Activated CD8-positive, alpha-beta memory T cell treated with anti-CD3 and anti-CD28 coated beads, Interleukin-2, amount 10 ng/mL, durations not matched to agents 7 days and 5 days (primary cell): ENCODE measurements at regions not wholly inside any gene's neighbourhood (a gene's known extent, or its start where the extent isn't known, plus 50 kb on each side); places are given as distances from the start of the nearest gene placed in this dataset.

ENCODE experiments used
- ATAC-seq: fragments of 150-1000 bp; cut with Tn5 transposase; one replicate; pipeline ENCODE4 v1.10.0; 2021; ENCODE audit warnings: moderate library complexity
- CTCF ChIA-PET: fragments of 350-600 bp; sonication (Branson Sonifier 250); formaldehyde crosslinking; loops from one replicate; lab custom pipeline; 2021; ENCODE audit warnings: antibody characterized with exemption; lab: Charles Lee
- DNase-seq: peaks from one replicate; pipeline ENCODE4 v3.0.0-alpha.2; 2020
- H3K27ac Mint-ChIP-seq: one replicate; pipeline ENCODE4 v1.8.0; 2021; ENCODE audit warnings: mild to moderate bottlenecking, mixed read lengths
- H3K27me3 Mint-ChIP-seq: one replicate; pipeline ENCODE4 v1.8.0; 2021; ENCODE audit warnings: mixed read lengths
- H3K36me3 Mint-ChIP-seq: one replicate; pipeline ENCODE4 v1.8.0; 2021; ENCODE audit warnings: mild to moderate bottlenecking, mixed read lengths
- H3K4me1 Mint-ChIP-seq: one replicate; pipeline ENCODE4 v1.8.0; 2021; ENCODE audit warnings: mixed read lengths
- H3K4me3 Mint-ChIP-seq: one replicate; pipeline ENCODE4 v1.8.0; 2021; ENCODE audit warnings: mild to moderate bottlenecking, moderate library complexity, mixed read lengths
- H3K9me3 Mint-ChIP-seq: one replicate; pipeline ENCODE4 v1.8.0; 2022; ENCODE audit warnings: low read depth, mixed read lengths

DNA sequence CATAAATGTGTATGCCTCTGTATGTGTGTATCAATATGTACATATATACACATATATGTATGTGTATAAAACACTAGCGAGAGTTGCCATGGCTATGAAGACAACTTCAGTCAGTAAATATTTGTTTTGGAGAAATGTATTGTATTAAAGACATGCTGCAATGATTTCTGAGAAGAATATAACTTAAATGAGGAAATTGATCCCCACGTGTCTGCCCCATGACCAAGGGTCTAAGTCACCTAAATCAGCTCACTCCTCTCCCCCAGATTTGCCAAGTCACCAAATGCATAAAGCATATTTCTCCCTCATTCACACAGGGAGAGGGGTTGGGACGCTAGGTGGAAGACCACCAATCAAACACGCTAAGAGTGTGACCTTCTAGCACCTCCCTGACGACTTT is 58.3 kb upstream of the LYST start:
- no peak overlapping the region for H3K27ac Mint-ChIP-seq
- peaks cover 25% of the 10 kb centered on the region for H3K4me1 Mint-ChIP-seq
- no peaks in the 10 kb centered on the region for H3K36me3 Mint-ChIP-seq
- no peaks in the 10 kb centered on the region for H3K27me3 Mint-ChIP-seq
- H3K4me3 Mint-ChIP-seq = no peak overlapping the region
- no peaks in the 10 kb centered on the region for H3K9me3 Mint-ChIP-seq
- no peak for DNase-seq
- ATAC-seq = no peak
- CTCF ChIA-PET = no interaction called here

DNA sequence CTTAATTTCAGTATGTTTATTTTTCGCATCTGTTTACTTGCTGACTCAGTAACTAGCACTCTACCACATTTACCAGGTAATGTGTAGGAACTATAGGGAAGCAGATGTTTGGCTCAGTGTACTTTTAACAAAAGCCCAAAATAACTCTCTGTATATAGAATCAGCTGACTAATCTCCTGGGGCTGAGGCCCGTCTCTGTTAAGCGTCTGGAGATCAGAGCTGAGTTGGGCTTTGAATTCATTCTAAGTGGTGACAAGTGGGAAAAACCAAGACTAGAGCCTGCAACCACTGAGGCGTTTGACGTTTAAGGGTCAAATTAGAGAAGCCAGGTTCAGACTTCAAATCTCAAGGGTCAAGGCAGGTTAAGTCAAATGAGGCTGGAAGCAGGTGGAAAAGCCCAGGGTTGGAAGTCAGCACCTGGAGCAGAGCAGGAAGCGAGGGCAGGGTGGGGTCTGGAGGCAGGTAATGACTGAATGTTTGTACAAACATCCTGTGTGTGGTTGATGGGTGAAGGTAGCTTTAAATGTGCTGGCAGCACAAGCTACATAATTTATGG is 56.8 kb upstream of the LYST start:
- peaks cover 26% of the 10 kb centered on the region for H3K4me1 Mint-ChIP-seq
- H3K27me3 Mint-ChIP-seq = no peaks in the 10 kb centered on the region
- no peak overlapping the region for H3K4me3 Mint-ChIP-seq

DNA sequence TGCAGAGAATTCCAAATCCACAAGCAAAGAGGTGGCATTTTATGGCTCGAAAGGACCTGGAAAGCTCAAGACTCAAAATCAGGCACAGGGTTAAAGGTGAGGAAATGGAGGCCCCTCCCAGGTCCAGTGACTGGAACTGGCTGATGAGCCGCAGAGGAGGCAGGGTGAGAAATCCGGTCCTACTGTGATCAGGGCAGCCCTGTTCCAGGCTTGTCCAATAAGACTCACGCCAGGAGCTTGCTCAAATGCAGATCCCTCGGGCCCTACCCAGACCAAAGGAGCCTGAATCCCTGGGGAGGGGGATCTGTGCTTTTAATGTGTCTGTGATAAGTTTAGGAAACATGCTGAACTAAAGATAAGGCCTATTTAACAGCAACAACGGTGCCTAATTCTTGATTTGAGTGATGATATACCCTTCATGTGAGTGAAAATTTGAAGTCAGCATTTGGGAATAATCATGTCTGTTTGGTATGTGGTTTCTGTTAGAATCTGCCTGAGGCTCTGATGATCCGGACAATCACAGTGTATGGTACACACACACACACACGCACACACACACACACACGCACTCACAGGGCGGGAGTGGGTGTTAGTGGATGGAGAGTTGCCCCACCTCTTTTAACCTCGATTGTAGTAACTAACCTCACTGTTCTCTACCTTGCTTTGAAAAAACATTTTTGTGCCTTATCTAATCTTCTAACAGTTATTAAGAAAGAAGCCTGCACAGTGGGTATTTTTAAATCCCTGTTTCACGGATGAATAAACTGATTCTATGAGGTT is 54.1 kb upstream of the LYST start:
- Mint-ChIP-seq H3K9me3 (no peaks in the 10 kb centered on the region), H3K36me3 (no peaks in the 10 kb centered on the region), H3K4me1 (peaks cover 40% of the 10 kb centered on the region), H3K27ac (no peak overlapping the region), H3K27me3 (no peaks in the 10 kb centered on the region), H3K4me3 (no peak overlapping the region)
- no peak for DNase-seq
- CTCF ChIA-PET = no interaction called here
- no peak for ATAC-seq

More for the DNA sequence above, 56.8 kb upstream of the LYST start:
- no peaks in the 10 kb centered on the region for H3K9me3 Mint-ChIP-seq
- ATAC-seq (peak; percentile 71), DNase-seq (peak; percentile 68)
- H3K36me3 Mint-ChIP-seq = no peaks in the 10 kb centered on the region
- H3K27ac Mint-ChIP-seq = peak overlapping the region; percentile 71
- CTCF ChIA-PET = interaction anchor here (0.7 to 1.3 kb wide), 6 partner anchors 10 to 139 kb away, joined by 3 to 9 read pairs (median 3); partner anchors contain the start of gene LYST

DNA sequence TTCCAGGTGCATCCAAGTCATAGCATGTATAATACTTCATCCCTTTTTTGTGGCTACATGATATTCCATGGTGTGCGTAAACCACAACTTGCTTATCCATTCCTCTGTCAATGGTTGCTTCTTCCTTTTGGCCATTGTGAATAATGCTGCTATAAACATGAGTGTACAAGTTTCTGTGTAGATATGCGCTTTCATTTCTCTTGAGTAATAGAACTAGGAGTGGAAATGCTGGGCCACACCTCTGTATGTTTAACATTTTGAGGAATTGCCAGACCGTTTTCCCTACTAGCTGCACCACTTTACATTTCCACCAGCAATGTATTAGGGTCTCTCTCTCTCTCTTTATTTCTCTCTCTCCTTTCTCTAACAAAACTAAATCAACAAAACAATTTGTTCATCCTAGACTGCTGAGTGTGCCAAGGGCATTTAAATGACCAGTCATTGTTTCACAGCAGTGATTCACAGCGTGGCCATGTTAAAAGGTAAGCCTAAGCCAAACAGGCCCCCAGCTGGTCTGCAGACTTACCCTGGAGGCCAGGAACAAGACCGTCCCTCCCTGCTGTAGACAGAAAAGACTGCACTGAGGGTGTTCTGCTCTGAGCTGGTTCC is 53.2 kb upstream of the LYST start:
- ATAC-seq (no peak), DNase-seq (no peak)
- Mint-ChIP-seq H3K4me3 (no peak overlapping the region), H3K36me3 (no peaks in the 10 kb centered on the region), H3K27ac (no peak overlapping the region), H3K4me1 (peaks cover 40% of the 10 kb centered on the region), H3K9me3 (no peaks in the 10 kb centered on the region), H3K27me3 (no peaks in the 10 kb centered on the region)
- CTCF ChIA-PET = no interaction called here

- DNase-seq (no peak), ATAC-seq (no peak)
- Mint-ChIP-seq H3K4me1 (peaks cover 36% of the 10 kb centered on the region), H3K36me3 (no peaks in the 10 kb centered on the region), H3K4me3 (no peak overlapping the region), H3K9me3 (no peaks in the 10 kb centered on the region), H3K27me3 (no peaks in the 10 kb centered on the region), H3K27ac (no peak overlapping the region)
- CTCF ChIA-PET = interaction anchor here (1.0 to 1.3 kb wide), 2 partner anchors 27 to 32 kb away, joined by 3 read pairs; no protein-coding TSS in a partner anchor
These were observed 52.6 kb upstream of the LYST start for GRCh38 chr1:235919127-235919832.

GRCh38 chr1:235918465-235918864 is 51.8 kb upstream of the LYST start:
- Mint-ChIP-seq H3K4me3 (no peak overlapping the region), H3K9me3 (no peaks in the 10 kb centered on the region), H3K36me3 (no peaks in the 10 kb centered on the region), H3K27ac (no peak overlapping the region), H3K27me3 (no peaks in the 10 kb centered on the region), H3K4me1 (peaks cover 28% of the 10 kb centered on the region)
- DNase-seq (no peak), ATAC-seq (no peak)
- CTCF ChIA-PET = interaction anchor here (0.8 to 1.3 kb wide), 3 partner anchors 26 to 53 kb away, joined by 3 read pairs; no protein-coding TSS in a partner anchor

- H3K27ac Mint-ChIP-seq = no peak overlapping the region
- H3K9me3 Mint-ChIP-seq = no peaks in the 10 kb centered on the region
- H3K27me3 Mint-ChIP-seq = no peaks in the 10 kb centered on the region
- no peak overlapping the region for H3K4me3 Mint-ChIP-seq
- DNase-seq (no peak), ATAC-seq (no peak)
- CTCF ChIA-PET = interaction anchor here (0.6 to 1.3 kb wide), 4 partner anchors 31 to 92 kb away, joined by 3 read pairs; no protein-coding TSS in a partner anchor
- no peaks in the 10 kb centered on the region for H3K36me3 Mint-ChIP-seq
- peaks cover 24% of the 10 kb centered on the region for H3K4me1 Mint-ChIP-seq
These were observed 51.3 kb upstream of the LYST start for GRCh38 chr1:235918032-235918431.

DNA sequence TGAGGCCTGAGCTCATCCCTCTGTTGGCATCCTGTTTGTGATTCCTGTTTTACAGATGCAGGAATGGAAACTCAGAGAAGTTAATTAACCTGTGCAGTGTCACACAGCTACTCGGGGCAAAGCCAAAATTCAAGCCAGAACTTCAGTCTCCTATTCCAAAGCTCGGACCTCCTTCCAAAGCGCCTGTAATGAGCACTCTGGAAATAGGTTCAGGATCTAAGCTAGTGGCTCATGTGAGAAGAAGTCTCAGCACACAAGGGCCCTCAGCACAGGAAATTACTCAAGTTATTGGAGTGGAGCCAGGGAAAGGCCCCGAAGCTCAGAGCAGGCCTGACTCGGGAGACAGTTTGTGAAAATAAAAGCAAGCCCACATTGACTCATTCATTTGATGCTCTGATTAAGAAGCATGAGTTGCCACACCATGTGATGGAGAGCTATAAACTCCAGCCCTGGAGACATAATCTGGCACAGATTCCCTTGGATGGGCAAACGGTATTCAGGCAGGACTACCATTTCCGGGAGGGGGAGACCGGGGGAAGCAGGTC is 50.6 kb upstream of the LYST start:
- peaks cover 19% of the 10 kb centered on the region for H3K4me1 Mint-ChIP-seq
- H3K27ac Mint-ChIP-seq = peak overlapping the region; percentile 62
- no peaks in the 10 kb centered on the region for H3K27me3 Mint-ChIP-seq
- CTCF ChIA-PET = interaction anchor here (0.6 to 1.0 kb wide), 4 partner anchors 15 to 92 kb away, joined by 3 to 5 read pairs (median 3); no protein-coding TSS in a partner anchor
- no peaks in the 10 kb centered on the region for H3K36me3 Mint-ChIP-seq
- ATAC-seq = peak; percentile 78
- H3K9me3 Mint-ChIP-seq = no peaks in the 10 kb centered on the region
- no peak overlapping the region for H3K4me3 Mint-ChIP-seq
- DNase-seq = peak; percentile 55
